Spinal cord (tissue), 9 donors: ENCODE measurements at regions not wholly inside any gene's neighbourhood (a gene's known extent, or its start where the extent isn't known, plus 50 kb on each side); places are given as distances from the start of the nearest gene placed in this dataset.

Source experiments
- DNase-seq, 6 donors: peaks; one replicate each; pipeline versions ENCODE4 v3.0.0 to v3.0.0-alpha.2; 2013 to 2015; ENCODE audit warnings: low spot score in 6 of 6, low read depth in 4 of 6
- H3K27ac ChIP-seq: one replicate; pipeline ENCODE4 v1.5.1; 2013; ENCODE audit warnings: low read depth, low read length, control low read depth
- H3K27me3 ChIP-seq: one replicate; pipeline ENCODE4 v1.6.1; 2013; ENCODE audit warnings: low read length; ENCODE audit not compliant: control insufficient read depth, insufficient read depth
- H3K36me3 ChIP-seq: one replicate; pipeline ENCODE4 v1.6.1; 2013; ENCODE audit warnings: low read length; ENCODE audit not compliant: control insufficient read depth, insufficient read depth
- H3K4me1 ChIP-seq: one replicate; pipeline ENCODE4 v1.6.1; 2013; ENCODE audit warnings: low read length; ENCODE audit not compliant: control insufficient read depth, insufficient read depth
- H3K4me3 ChIP-seq: one replicate; pipeline ENCODE4 v1.5.1; 2013; ENCODE audit warnings: low read depth, low read length, control low read depth
- H3K9me3 ChIP-seq: one replicate; pipeline ENCODE4 v1.6.1; 2013; ENCODE audit warnings: low read length; ENCODE audit not compliant: control insufficient read depth, insufficient read depth
- WGBS: methylation state at CpG from one replicate; pipeline ENCODE4 v1.1.5; 2013; ENCODE audit warnings: missing lambda C conversion rate; ENCODE audit not compliant: insufficient coverage; 5-methylcytosine and 5-hydroxymethylcytosine counted together
- donor health status: healthy.

DNA sequence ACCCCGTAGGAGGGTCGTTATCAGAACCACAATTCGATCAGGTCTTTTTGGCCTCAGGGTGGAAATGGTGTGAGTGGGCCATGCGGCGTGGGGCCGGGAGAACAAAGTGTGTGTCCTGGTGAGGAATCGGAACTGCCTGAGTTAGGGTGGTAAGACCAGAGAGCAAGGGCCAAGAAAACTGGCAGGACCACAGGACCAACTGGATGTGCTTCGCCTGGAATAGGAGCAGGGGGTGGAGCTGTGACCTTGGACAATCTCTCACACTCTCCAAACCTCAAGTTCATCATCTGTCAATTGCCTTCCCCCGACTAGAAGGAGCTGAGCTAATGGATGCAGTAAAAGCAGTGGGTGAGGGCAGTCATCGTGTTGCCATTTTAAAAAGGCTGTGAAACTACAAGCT is 59.5 kb downstream of the NAV1 start:
- no peak for DNase-seq
- Histone ChIP-seq H3K36me3 (no peaks in the 10 kb centered on the region), H3K27ac (no peak overlapping the region), H3K27me3 (no peaks in the 10 kb centered on the region), H3K4me1 (peaks cover 29% of the 10 kb centered on the region), H3K4me3 (no peak overlapping the region), H3K9me3 (no peaks in the 10 kb centered on the region)
- 93% methylated on average over 9 of the region's 10 CpGs for WGBS

DNA sequence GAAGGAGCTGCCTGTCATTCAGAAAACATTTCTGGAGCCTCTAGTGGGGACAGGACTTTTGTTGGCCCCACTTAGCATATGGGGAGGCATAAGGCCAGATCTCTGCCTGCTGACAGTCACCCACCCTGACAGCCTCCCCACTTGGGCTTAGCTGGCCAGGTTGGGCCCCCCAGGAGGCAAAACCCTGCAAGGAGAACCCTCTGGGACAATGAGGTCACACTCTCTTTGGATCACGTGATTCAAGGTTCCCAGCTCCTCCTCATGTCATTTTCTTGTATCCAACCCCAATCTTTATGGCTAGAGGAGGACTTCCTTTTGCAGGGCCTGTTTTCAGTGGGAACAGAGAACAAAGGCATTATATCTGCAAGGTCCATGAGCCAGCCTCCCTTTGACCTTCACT is 60.0 kb downstream of the NAV1 start:
- no CpG with 5 or more reads among the region's 1 CpG for WGBS
- no peak overlapping the region for H3K27ac ChIP-seq
- no peaks in the 10 kb centered on the region for H3K9me3 ChIP-seq
- H3K4me1 ChIP-seq, result peaks cover 25% of the 10 kb centered on the region
- no peak for DNase-seq
- H3K4me3 ChIP-seq, result no peak overlapping the region
- H3K27me3 ChIP-seq, result no peaks in the 10 kb centered on the region
- H3K36me3 ChIP-seq, result no peaks in the 10 kb centered on the region

DNA sequence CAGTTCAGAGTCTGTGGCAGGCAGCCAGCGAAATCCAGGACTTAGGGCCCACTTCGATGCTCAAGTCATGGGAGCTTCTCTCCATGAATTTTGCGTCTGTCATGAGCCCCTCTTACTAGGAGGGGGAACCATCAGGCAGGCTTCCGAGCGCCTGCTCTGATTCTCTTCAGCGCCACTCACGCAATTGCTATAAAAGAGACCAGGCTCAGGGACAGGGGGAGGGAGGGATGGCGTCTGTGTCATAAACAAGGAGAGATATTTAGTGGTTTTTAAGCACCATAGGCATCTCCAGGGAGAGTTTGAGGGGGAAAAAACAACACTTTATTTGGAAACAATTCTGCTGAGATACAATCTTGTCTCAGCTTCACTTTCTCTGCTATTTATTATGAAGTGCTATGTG is 60.6 kb downstream of the NAV1 start:
- no peak overlapping the region for H3K27ac ChIP-seq
- H3K27me3 ChIP-seq, result no peaks in the 10 kb centered on the region
- DNase-seq, result peak in 1 of 6 donors; percentile 73
- 41% methylated on average over 8 of the region's 8 CpGs for WGBS
- no peaks in the 10 kb centered on the region for H3K36me3 ChIP-seq
- H3K4me1 ChIP-seq, result peaks cover 28% of the 10 kb centered on the region
- no peak overlapping the region for H3K4me3 ChIP-seq
- no peaks in the 10 kb centered on the region for H3K9me3 ChIP-seq

DNA sequence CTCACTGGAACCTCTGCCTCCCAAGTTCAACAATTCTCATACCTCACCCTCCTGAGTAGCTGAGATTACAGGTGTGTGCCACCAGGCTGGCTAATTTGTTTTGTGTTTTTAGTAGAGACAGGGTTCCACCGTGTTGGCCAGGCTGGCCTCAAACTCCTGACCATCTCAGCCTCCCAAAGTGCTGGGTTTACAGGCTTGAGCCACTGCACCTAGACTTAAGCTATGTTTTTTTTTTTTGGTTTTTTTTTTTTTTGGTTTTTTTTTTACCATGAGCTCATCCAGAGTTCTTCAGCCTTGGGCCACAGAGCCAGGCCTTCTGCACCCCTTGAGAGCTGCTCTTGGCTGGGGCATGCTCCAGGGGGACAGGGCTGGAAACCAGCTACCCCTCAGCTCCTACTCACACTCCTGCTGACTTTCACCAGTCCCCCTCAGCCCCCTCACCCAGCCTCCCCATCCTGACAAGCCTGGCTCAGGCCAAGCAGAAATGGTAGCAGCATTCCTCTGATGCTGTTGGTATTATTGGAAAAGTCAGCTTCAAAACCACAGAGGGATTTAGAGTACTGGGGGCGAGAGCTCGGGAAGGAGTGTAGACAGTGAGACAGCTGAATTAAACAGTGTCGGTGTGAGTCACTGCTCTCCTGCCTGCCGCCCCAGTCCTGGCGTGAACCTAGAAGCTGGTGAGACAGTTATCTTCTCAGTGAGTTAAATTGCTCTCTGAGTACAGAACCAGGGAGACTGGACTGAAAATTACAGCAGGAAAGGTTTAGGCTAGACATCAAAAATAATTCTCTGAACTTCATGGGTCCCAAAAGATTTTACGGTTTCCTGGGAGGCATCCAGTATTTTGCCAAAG is 63.7 kb downstream of the NAV1 start:
- Histone ChIP-seq H3K4me3 (no peak overlapping the region), H3K4me1 (peaks cover 36% of the 10 kb centered on the region), H3K36me3 (no peaks in the 10 kb centered on the region), H3K27me3 (no peaks in the 10 kb centered on the region), H3K9me3 (no peaks in the 10 kb centered on the region), H3K27ac (no peak overlapping the region)
- no peak for DNase-seq
- WGBS, result 66% methylated on average over 6 of the region's 7 CpGs

DNA sequence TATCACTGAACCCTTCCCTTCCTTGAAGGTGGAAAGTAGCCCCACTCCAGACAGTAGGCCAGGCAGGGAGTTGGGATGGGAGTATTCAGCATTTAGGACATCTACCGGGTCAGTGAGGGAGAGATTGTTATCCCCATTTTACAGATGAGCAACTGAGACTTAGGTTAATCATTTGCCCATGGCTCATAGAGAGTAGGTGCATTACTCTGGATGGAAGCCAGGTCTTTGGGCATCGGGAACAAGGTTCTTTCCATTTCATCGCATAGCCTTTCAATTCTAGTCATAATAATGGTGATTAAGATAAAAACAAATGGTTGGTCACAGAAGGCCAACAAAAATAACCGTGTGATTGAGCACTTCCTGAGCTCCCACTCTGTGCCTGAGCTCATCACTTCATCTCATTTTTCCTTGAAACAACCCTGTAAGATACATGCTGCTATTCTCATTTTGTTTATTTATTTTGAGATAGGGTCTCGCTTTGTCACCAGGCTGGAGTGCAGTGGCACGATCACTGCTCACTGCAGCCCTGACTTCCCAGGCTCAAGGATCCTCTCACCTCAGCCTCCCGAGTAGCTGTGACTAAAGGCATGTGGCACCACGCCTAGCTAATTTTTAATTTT is 64.8 kb downstream of the NAV1 start:
- Histone ChIP-seq H3K4me3 (no peak overlapping the region), H3K27me3 (no peaks in the 10 kb centered on the region), H3K9me3 (no peaks in the 10 kb centered on the region), H3K36me3 (no peaks in the 10 kb centered on the region), H3K4me1 (peaks cover 42% of the 10 kb centered on the region), H3K27ac (no peak overlapping the region)
- no peak for DNase-seq
- 100% methylated on average over 1 of the region's 8 CpGs for WGBS

DNA sequence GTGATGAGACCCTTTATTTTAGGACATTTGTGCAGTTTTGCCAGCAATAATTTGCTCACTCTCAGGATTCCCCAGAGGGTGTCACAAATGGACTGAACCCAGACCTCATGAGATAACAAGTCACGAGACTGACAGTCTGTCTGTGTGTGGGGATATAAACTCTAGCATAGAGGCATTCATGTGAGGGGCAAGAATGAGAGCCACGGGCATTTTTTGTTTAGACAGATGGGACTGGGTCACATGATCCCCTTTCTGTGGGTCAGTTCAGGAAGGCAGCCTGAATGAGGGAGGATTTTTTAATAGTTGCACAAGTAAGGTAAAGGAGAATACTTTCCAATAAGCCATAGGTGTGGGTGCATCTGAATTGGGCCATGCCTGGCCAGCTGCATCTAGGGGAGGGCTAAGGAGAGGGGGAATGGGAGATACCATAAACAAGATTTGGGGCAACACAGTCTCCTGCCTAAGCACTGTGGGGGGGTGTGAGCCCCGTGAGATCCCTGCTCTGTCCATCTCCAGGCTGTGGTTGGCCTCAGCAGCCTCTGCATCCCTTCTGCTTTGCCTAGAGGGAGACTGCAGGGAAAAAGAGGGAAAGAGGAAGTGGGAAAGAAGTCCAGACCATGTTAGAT is 66.6 kb downstream of the NAV1 start:
- Histone ChIP-seq H3K27ac (no peak overlapping the region), H3K36me3 (no peaks in the 10 kb centered on the region), H3K4me1 (peaks cover 46% of the 10 kb centered on the region), H3K9me3 (no peaks in the 10 kb centered on the region), H3K4me3 (no peak overlapping the region), H3K27me3 (no peaks in the 10 kb centered on the region)
- 16% methylated on average over 2 of the region's 3 CpGs for WGBS
- no peak for DNase-seq

DNA sequence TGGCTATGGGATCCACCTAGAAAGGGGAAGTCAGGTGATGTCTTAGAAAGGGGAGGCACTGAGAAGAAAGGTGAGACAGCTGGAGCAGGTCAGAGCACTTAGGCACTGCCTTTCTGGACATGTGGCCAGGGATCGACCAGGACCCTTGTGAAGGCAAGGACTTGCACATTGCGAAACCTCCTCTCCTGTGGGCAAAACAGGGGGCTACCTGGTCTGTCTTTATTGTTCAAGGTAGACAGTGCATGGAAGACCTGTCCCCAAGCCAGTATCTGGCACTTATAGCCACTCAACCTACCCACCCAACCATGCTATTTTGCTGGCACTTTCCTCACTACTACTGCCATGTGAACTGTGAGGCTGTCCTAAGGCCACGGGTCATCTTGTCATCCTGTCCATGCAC is 67.2 kb downstream of the NAV1 start:
- Histone ChIP-seq H3K9me3 (no peaks in the 10 kb centered on the region), H3K36me3 (no peaks in the 10 kb centered on the region), H3K27ac (no peak overlapping the region), H3K4me3 (no peak overlapping the region), H3K4me1 (peaks cover 52% of the 10 kb centered on the region), H3K27me3 (no peaks in the 10 kb centered on the region)
- DNase-seq, result no peak
- 94% methylated on average over 3 of the region's 3 CpGs for WGBS

DNA sequence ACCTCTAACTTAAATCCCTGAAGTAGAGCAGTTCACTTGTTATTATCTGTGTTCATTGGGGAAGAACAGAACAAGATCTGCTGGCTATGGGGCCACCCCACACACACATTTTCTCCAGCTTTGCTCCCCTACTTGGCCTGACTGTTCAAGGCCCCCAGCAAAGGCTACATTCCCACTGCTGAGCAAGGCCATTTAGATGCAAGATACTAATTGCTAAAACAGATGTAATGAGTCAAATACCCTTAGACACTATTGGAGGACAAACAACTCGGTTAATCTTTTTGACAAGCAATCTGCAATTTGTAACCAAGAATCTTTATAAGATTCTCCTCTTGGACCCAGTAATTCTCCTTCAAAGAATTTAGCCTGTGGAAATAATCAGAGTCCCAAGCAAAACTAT is 67.7 kb downstream of the NAV1 start:
- H3K4me1 ChIP-seq, result peaks cover 57% of the 10 kb centered on the region
- no peaks in the 10 kb centered on the region for H3K9me3 ChIP-seq
- no peak overlapping the region for H3K4me3 ChIP-seq
- no peaks in the 10 kb centered on the region for H3K27me3 ChIP-seq
- no CpG with 5 or more reads among the region's 1 CpG for WGBS
- no peak overlapping the region for H3K27ac ChIP-seq
- H3K36me3 ChIP-seq, result no peaks in the 10 kb centered on the region
- DNase-seq, result no peak

DNA sequence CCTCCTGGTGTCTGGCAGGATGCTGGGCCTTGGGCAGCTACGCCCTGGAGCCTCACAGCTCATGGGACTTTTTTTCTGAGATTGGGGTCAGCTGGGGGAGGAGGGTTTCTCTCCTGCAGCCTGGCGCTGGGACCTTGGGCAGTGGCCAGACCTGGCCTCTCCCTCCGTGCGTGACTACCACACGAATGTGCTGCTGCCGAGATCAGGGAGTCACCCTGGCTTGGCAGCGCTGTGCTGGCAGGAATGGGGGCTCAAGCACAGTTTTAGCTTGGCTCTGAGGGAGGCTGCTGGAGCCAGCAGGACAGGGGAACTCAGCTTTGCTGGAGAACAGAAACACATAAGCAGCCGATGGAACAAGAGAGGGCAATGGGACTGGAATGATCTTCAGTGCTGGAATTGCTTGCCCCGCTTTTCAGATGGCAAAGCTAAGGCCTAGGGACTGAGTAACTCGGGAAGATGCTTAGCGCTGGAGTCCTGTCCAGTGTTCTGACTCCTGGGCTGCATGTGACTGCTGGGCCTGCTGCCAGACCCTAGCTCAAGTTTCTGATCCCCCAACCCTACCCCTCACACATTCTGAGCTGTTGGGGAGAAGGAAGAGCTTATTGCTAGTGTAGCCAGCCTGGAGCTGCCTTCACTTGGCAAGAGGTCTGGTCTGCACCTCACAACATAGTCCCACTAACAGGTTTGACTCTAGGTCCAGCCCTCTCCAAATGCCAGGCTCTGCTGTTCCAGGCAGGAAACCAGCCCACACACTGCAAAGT is 69.9 kb downstream of the NAV1 start:
- peak overlapping the region; percentile 80 for H3K27ac ChIP-seq
- H3K9me3 ChIP-seq, result no peaks in the 10 kb centered on the region
- no peaks in the 10 kb centered on the region for H3K27me3 ChIP-seq
- no peaks in the 10 kb centered on the region for H3K36me3 ChIP-seq
- WGBS, result 51% methylated on average over 11 of the region's 11 CpGs
- H3K4me3 ChIP-seq, result no peak overlapping the region
- H3K4me1 ChIP-seq, result peaks cover 55% of the 10 kb centered on the region
- DNase-seq, result peak in 1 of 6 donors; percentile 80
